OCI-LY7 (cell line): ENCODE measurements at regions not wholly inside any gene's neighbourhood (a gene's known extent, or its start where the extent isn't known, plus 50 kb on each side); places are given as distances from the start of the nearest gene placed in this dataset.

Experiments
- EZH2phosphoT487 ChIP-seq: fragments of 200-600 bp; sonication (generic); IDR thresholded peaks from 2 replicates; pipeline ENCODE4 v1.6.1; 2018; ENCODE audit warnings: low read depth, borderline replicate concordance, mild to moderate bottlenecking, mixed run types, antibody characterized with exemption, low read length, moderate library complexity, mixed read lengths
- TF ChIP-seq, protein P1 (sequence below): fragments of 200-600 bp; sonication (generic); conservative IDR thresholded peaks from 2 replicates; pipeline ENCODE4 v1.5.1; 2014; ENCODE audit warnings: mild to moderate bottlenecking, antibody characterized with exemption, low read length, moderate library complexity, mixed read lengths

DNA sequence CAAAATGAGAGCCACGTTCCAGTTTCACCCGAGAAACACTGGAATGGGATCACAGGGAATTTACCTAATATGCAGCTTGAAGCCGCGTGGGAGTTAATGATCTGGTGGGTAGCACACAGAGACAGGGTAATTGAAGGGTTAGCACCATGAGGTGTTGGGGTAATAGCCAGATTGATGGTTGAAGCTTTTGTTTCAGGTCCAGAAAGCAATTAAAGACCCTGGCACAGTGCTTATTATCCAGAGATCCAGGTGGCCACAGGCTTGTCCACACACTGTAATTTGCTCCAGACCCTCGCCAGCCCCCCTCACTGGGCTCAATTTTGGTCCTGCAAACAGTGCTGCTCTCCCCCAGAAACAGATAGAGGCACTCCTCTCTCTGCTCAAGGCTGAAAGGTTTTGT lies 282.5 kb upstream of the ISX start:
- TF ChIP-seq, protein P1, sequence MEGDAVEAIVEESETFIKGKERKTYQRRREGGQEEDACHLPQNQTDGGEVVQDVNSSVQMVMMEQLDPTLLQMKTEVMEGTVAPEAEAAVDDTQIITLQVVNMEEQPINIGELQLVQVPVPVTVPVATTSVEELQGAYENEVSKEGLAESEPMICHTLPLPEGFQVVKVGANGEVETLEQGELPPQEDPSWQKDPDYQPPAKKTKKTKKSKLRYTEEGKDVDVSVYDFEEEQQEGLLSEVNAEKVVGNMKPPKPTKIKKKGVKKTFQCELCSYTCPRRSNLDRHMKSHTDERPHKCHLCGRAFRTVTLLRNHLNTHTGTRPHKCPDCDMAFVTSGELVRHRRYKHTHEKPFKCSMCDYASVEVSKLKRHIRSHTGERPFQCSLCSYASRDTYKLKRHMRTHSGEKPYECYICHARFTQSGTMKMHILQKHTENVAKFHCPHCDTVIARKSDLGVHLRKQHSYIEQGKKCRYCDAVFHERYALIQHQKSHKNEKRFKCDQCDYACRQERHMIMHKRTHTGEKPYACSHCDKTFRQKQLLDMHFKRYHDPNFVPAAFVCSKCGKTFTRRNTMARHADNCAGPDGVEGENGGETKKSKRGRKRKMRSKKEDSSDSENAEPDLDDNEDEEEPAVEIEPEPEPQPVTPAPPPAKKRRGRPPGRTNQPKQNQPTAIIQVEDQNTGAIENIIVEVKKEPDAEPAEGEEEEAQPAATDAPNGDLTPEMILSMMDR: no peak
- TF ChIP-seq EZH2phosphoT487: no peak
